GM19099 (cell line): ENCODE measurements at regions not wholly inside any gene's neighbourhood (a gene's known extent, or its start where the extent isn't known, plus 50 kb on each side); places are given as distances from the start of the nearest gene placed in this dataset.

Experiments used
- POLR2A ChIP-seq: IDR thresholded peaks from 3 replicates; pipeline ENCODE4 v1.6.1; 2011; ENCODE audit warnings: low read depth; ENCODE audit not compliant: insufficient read length; ENCODE audit errors: extremely low read depth

GRCh38 chr14:85217412-85217811 lies 312.5 kb upstream of the FLRT2 start:
- TF ChIP-seq POLR2A: no peak

GRCh38 chr14:85218982-85219381 lies 311.0 kb upstream of the FLRT2 start:
- TF ChIP-seq POLR2A: no peak

DNA sequence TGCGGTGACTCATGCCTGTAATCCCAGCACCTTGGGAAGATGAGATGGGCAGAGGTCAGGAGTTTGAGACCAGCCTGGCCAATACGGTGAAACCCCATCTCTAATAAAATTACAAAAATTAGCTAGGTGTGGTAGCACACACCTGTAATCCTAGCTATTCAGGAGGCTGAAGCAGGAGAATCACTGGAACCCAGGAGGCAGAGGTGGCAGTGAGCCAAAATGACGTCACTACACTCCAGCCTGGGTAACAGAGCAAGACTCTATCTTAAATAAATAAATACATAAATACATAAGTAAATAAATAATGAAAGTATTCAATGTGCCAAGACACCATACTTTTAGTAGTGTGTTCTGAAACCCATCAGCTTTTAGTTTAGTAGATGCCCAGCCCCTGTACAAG lies 308.1 kb upstream of the FLRT2 start:
- no peak for TF ChIP-seq POLR2A

- no peak for TF ChIP-seq POLR2A
These were observed 307.6 kb upstream of the FLRT2 start for GRCh38 chr14:85222341-85222740.

DNA sequence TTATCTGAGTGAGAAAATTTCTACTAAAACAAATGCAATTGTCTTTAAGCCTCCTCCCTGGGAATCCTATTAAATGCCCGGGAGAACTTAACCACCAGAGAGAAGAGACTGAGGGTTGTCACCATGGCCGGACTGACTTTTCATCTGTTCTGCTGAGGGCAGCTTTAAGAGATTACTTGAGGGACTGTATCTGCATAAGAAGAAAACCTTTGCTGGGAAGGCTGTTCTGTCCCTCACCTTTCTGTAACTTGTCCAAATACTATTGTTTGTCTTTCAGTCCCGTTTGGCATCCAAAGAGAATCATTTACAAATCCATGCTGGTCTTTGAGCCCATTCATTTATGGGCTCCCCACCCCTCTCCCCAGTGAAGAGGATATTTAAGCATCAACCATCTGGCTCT lies 306.3 kb upstream of the FLRT2 start:
- no peak for TF ChIP-seq POLR2A

DNA sequence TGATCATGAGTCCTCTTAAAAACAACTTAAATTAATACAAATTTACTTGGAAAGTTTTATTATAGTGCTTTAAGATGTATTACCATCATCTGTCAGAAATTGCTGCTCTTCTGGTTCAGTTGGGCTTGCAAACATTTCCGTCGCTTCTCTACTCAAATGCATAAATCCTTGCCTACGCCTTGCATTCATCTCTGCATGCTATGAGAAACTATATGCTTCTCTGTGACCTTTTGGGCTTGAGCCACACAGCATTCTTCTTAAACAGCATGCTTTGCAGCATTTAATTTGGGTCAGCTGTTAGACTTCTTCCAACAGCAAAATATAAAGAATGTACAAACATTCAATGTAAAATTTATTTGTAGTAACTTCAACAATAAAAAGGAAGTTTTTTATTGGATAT lies 305.7 kb upstream of the FLRT2 start:
- no peak for TF ChIP-seq POLR2A

- no peak for TF ChIP-seq POLR2A
These were observed 296.2 kb upstream of the FLRT2 start for GRCh38 chr14:85233756-85234155.

DNA sequence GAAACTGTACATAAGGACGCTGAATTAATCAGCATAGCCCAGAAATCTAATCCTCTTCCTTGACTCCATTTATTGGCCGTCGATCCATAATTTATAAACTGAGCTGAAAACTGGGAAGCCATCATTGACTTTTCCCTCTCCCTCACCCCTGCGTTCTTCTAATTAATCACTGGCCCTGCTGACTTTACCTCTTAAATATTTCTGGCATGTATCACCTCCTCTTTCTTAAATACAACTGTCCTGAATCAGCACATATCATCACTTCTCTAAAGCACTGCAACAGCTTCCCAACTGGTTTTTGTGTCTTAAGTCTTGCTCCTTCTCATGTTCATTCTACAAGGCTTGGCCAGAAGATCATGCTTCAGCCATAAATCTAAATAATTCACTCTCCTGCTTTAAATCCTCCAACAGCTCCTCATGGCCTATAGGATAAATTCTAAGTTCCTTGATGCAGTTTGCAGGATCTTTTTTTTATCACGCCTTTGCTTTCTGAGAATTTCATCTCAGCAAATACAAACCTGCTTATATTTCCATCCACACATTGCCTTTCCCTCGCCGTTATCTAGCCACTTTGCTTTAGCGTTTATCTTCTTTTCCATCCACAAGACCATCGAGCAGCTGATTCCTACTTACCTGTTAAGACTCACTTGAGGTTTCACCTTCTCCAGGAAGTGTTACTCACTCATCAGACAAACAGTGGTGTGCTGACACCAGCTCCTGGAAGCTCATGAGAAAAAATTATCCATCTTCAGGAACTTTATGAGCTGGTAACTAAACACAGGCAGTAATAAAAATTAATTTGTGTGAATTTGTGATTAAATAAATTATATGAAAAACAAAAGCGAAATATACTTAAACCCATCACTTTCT lies 295.6 kb upstream of the FLRT2 start:
- no peak for TF ChIP-seq POLR2A

DNA sequence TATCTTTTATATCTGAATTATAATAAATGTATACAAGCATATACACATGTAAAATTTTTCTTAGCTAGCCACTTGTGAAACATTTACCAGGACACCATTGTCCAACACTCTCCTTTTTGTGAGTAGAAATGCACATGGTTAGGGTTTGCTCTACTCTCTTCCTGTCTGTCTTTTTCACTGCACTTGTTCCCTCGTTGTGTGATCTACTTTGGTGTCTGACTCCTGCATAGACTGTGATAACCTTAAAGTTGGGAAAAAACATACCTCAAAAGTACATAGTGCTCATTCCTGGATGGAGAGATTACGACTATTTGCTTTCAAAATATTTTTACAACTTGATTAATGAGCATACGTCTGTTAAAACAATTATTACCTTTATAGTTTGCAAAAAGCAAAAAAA lies 294.1 kb upstream of the FLRT2 start:
- TF ChIP-seq POLR2A: no peak

DNA sequence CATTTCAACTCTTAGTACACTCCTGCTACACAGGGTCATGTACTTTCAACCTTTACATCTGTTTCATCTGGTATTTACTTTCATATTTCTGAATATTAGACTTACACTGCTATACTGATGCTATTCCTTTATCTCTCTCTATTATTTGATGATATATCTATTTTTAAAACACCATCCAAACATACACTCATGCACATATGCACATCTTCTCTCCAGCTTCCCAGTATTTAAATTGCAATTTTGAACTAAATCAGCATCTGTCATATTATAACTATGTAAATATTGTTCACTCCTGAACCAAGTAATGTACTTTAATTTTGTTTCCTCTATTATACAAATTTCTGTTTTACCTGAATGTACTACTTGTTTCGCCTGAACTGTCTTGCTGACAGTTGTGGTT lies 293.6 kb upstream of the FLRT2 start:
- TF ChIP-seq POLR2A: no peak

DNA sequence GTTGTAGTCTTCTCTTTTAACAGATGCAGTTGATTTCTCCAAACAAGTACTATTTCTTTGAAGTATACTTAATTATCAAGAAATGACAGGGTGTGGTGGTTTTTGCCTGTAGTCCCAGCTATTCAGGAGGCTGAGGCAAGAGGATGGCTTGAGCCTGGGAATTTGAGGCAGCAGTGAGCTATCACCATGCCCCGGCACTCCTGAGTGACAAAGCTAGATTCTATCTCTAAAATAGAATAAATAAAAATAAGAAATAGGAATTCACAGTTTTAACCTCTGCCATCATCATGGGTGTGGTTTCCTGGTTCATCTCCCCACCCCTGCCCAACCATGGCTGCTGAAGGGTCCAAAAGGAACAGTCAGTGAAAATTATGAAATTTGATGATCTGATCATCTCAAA lies 290.2 kb upstream of the FLRT2 start:
- no peak for TF ChIP-seq POLR2A

DNA sequence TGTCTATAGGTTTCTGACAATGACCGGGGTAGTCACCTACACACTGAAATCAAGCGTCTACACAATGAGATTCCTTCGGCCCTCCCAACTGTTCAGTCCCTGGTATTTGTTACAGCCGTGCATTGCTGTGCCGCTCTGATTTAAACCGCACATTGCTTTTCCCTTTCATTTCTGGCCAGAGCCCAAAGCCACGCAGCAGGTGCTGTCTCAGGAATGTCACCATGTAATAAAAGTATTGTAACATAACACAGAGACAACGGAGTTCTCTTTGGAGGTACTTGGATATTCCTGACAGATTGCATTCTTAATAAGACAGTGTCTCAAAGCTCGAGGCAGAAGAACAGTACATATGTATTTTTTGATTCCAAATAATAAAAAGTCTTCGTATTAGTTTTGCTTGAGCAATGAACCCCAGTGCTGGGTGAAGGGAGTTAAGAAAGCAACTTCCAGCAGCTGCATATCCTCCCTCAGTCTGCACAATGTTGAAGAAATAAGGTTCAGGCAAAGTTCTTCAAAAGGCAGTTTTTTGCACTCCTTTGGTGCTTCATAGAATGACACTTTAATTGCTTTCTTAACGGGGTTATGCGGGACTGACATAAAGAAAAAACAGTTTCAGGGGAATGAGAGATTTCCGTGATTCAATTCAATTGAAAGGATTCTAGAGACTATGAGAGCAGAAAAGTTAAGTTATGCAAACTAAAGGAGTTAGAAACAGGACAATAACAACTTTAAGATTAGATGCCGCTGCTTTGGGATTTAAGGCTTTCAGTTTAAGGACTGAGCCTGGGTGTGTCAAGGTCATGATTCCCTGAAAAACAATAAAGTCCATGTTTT lies 288.7 kb upstream of the FLRT2 start:
- TF ChIP-seq POLR2A: no peak

DNA sequence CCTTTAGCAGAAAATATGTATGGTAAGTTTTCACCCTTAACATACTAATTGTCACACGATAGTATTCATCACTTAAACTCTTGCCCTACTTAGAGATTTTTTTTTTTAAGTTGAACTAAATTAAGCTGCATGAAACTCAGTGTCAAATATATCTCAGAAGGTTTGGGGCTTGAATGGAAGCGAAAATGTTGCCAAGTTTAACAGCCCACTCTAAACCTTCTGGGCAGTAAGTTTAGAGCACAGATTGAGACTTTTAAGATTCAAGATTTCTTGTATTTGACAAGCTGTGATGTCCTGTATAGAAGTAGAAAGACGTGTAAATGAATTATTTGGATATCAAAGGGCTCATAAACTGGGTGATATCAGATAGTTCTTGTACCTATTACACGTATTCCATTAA lies 287.3 kb upstream of the FLRT2 start:
- no peak for TF ChIP-seq POLR2A

DNA sequence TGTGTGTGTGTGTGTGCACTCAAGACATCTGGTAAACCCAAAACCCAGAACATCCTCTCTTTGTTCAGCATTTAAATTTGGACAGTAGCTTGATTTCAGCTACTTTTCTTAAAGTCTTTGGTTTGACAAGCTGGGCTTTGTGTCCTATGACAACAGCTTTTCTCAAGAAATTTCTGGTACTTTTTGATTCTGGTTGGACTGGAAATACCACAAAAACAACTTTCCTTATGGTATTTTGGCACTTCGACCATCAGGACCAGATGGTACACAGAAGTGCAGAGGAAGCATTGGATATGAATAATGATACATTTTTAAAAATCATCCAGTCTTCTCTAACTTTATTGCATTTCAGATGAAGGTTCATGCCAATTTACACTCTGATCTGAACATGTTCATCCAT lies 286.6 kb upstream of the FLRT2 start:
- TF ChIP-seq POLR2A: no peak

GRCh38 chr14:85247071-85247470 lies 282.9 kb upstream of the FLRT2 start:
- no peak for TF ChIP-seq POLR2A
